GM18498 (cell line): ENCODE measurements at regions not wholly inside any gene's neighbourhood (a gene's known extent, or its start where the extent isn't known, plus 50 kb on each side); places are given as distances from the start of the nearest gene placed in this dataset.

Experiments
- ATAC-seq: cut with Tn5 transposase; IDR thresholded peaks from one replicate; pipeline ENCODE4 v1.9.1; 2021; ENCODE audit warnings: mild to moderate bottlenecking, moderate library complexity; ENCODE audit not compliant: unreplicated experiment

DNA sequence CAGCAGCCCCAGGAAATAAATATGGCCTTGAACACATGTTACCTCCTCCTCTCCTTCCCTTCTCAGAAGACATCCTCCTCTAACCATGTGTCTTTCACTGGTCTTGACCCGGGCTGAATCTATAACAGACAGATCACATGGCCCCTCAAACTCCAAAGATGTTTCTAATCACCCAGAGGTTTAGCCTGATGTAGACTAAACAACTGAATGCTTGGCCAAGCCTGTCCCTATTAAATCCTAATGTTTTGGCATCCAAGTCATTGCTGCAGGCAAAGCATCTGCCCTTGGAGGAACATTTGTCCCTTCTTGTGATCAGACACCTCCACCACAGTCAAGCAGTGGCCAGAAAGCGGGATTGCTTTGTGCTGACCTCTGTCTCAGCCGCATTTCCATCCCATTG, 65.5 kb downstream of the ANKRD60 start:
- ATAC-seq: no peak

DNA sequence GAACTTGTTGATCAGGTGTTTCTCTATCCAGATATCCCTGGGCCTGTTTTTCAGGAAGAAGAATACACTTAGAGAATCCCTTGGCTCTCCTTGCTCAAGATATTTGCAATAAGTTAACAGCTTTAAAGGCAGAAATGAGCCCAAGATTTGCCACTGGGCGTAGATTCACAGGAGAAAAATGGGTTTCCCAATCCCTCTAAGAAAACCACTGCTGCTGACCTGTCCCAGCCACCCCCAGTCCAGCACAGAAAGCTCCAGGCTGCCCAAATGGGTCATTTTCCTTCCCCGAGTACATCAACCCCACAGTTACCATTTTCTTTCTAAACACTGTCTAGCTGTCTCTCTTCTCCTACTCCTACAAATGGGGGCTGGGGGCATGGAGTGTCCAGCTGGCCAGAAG, 67.3 kb downstream of the ANKRD60 start:
- no peak for ATAC-seq

DNA sequence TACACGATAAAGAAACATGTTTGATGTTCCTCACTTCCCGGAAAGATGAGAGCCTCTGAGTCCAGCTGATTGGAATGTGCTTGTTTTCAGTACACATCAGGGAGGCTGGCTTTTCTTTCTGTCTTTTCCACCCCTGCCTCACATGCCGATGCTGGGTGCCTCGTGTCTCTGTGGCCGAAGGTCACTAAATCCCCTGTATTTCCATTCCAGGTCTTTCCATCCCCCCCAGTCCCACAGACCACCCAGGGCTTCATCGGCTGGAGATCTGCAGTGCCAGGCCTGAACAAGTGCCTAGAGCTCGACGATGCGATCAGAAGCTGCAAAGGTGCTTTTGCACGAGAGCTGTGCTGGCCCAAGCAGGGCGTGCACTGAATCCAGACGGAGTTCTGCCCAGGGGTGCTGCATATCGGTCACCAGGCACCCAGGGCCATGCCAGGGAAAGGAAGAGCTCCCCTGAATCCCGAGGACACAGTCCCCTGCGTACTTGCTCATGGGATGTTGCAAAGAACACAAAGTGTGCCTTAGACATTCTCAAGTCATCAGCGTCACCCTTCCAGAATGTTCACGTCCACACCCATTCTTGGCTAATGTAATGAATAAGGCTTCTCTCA, 67.9 kb downstream of the ANKRD60 start:
- no peak for ATAC-seq

DNA sequence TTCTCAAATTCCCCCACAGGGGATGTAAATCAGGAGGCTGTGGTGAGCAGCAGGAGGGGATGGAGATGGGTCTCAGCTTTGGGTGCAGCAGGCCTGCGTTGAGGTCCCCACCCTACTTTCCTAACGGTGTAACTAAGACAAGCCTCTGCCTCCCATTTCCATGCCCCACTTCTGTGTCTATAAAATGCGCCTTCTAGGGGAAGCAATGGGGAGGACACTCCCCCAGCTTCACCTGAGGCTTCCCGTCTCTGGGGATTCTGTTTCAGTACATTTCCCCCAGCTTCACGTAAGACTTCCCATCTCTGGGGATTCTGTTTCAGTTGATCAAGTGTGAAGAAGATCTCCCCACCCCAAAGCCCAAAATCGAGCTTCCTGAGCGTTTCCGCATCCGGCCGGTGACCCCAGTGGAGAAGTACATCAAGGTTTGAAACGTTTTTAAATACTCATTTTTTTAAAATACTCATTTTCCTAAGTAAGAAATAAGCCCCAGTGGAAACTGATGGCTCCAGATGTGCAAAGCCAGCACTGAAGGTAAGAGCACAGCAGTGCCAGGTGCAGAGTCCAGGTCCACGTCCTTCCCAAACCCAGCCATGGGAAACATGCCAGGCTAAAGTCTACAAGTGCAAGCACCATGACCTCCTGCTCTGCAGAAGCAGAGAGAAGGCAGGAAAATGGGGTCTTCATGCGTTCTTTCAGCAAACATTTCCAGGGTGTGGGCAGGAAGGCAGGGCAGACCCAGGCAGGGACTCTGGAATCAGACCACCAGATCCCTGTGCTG, 73.1 kb downstream of the ANKRD60 start:
- ATAC-seq: no peak

DNA sequence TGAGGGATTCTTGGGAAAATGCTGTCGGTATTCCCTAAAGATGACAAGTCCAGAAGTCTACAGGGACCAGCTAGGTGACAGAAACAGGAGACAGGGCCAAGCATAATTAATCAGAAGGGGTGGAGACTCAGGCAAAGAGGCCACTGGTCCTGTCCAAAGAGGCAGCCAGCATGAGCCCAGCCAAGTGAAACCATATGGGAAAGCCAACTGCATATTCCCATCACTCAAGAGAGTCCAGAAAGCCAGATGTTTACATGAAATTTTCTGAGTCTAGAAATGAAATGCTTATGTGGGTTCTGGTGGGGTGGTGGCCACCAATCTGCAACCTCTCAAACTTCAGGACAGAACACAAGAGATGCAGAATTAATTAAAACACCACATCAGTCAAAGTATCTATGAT, 74.3 kb downstream of the ANKRD60 start:
- no peak for ATAC-seq

DNA sequence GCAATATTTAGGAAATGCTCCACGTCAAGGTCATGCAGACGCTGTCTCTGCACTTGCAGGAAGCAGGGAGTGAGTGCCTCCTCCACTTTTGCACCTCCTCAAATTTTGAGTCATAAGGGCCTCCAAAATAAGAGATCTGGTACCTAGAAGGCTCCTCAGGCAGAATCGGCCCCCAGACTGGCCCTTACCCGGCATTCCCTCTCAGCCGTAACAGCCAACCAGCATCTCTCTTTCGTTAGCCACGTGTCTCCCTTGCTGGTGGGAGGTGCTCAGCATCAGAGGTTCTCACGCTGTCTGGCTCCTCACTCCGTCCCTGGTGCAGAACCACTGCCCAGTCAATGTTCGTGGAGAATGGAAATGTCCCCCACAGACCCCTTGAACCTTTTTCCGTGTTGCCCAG, 75.3 kb downstream of the ANKRD60 start:
- no peak for ATAC-seq

DNA sequence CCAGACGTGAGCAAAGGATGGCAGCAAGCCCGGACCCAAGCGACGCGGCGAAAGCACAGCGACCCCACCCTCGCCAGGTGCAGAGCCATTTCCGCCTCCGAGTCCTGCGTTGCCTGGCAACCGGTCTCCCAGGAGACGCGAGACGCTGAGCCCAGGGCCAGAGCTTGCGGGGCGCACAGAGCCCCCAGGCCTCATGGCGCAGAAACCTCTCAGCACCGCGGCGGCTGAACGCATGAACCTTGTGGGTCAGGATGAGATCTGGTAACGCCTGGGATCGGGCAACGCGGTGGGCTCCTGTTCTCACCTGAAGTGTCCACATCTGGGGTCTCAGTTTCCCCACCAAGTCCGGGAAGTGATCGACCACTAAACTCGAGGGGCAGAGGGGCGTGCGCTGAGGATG, 77.7 kb downstream of the ANKRD60 start:
- ATAC-seq: no peak

DNA sequence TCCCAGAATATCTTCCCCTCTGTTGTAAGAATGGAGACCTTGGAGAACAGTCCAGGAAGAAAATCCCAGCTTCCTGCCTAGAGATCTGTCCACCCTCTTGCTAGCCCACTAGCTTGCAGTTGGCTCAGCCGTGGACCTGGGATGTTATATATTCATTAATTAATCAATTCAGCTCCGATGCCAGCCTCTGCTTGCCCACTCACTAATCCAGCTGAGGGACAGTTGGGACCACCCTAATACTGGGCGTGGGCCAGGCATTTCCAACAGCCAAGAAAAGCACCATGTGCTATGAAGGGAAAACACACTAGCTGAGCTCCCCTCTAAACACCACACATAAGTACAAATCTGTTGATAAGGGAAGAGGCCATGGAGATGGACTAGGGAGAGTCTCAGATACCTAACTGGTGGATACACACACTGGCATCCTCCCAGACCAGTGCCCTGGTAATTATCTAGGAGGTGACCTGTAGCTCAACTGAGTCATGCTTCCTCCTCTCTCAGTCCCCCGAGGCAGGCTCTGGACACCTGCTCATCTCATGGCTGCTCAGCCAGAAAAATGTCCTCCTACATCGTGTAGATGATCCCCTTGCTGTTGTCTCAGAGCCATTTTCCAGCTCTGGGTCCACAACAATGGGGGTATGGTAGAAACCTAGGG, 78.9 kb downstream of the ANKRD60 start:
- no peak for ATAC-seq

DNA sequence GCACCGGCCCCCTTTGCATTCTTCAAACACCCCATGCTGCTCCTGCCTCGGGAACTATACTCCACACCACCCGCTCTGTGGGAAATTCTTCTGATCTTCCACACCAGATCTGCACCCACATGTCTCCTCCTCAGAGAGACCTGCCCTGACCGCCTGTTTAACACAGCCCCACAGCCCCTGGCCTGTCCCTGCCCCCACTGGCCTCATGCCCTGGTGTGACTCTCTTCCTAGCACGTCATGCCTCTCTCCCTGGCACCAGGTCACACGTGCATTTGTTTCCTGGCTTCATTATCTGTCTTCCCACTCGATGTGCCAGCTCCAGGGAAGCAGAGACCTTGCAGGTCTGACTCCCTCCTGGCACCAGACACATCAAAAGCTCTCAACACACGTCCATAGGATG, 79.6 kb downstream of the ANKRD60 start:
- ATAC-seq: no peak

DNA sequence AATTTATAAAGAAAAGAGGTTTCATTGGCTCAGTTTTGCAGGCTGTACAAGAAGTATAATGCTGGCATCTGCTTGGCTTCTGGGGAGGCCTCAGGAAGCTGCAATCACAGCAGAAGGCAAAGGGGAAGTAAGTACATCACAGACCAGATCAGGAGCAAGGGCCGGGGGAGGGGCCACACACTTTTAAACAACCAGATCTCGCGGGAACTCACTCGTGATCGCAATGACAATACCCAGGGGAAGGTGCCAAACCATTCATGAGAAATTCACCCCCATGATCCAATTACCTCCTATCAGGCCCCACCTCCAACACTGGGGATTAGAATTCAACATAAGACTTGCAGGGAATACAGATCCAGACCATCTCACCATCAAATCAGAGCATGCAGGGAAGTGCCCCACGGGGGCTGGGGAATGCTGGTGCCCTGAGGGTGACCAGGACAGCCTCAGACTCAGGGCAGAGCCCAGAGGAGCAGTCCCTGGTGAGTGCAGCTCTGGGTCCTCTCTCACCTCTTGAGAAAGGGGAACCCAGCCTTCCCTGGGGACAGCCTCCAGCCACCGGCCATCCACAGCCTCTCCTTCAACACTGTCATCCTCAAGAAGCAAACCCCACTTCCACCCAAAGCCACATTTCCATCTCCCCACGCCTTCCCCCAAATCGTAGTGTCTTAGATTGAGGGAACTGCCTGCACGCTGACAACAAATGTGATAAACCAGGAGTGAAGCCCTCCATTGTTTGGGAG, 80.7 kb downstream of the ANKRD60 start:
- no peak for ATAC-seq

DNA sequence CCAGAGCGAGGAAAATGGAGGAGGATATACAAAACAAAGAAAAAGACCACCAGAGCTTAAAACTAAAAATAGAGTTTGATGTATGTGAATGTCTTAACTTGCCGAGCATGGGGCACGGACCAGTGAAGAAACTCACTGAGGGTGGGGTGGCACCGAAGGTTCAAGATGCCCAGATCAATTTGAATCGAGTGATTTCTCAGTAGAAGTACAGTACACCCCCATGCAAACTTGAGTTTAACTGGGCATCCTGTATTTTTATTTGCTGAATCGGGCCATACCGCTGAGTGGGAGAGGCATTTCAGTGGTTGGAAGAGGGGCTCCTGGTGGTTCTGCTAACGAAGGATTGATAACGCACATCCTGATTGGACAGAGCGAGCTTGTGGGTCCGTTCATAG, 81.7 kb downstream of the ANKRD60 start:
- ATAC-seq: no peak

DNA sequence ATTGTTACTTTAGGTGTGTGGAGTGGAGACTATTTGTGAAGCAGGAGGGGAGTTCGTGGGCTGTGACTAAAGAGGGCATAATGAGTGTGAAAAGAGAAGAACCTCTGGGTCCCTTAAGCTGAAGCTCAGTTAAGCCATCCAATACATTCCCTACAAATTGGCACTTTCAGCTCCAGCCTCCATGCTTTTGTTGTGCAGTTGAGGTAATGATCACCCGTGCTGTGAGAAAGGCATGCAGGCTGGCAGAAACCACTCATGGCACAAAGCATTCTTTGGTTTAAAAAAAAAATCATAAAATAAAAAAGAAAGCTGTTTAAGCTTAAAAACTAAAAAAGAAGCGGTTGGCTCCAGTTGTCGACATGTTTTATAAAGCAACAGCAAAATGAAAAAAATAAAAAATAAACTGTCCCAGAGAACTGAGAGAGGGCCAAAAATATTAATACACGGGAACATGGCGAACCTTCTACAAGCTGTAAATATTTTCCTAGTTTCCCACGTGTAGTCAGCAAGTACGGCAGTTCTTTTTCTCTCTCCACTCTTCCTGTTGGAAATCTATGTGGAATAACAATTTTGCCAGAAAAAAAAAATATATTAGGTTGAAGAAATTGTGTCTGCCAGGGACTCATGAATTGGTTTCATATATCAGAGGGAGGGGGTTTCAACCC, 82.2 kb downstream of the ANKRD60 start:
- ATAC-seq: no peak

DNA sequence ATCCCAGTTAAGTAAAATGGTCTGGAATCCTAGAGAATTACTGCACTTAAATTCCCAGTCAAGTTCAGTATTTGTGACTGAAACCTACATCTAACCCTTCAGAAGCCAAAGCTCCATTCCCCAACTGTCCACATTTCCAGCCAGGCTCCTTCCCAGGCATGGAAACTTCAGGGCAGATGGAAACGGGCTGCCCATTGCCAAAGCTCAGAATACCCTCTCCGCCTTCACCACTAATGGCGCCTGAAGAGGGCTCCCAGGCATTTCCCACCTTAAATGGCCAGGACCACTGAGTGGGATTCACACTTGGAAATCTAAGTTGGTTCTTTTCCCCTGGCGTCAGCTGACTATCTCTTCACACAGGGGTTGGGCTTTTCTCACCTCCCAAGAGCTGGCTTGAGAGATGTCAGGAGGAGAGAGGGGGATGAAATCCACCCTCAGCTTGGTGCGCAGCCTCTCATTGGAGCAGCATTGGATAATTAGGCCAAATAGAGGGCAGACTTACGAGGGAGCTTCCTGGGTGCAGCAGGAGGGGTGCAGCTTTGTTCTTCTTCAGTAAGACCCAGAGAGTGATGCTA, 82.9 kb downstream of the ANKRD60 start:
- ATAC-seq: no peak

DNA sequence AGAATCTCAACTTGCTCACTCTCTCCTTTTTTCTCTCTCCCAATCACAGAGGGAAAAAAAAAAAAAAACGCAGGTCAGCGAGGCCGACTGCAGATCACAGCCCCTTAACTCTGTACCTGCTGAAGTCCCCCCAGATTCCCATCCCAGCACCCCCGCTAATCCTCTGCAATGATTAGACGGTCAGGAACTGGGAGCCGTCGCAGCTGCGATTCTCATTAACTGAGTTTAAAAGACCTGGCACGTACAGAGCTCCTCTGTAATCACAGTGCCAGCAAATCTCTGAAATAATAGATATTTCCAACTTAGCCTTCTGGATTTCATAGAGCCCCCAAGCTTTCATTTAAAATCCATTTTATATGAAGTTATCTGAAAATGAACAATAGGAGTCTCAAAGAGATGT, 84.4 kb downstream of the ANKRD60 start:
- ATAC-seq: no peak

DNA sequence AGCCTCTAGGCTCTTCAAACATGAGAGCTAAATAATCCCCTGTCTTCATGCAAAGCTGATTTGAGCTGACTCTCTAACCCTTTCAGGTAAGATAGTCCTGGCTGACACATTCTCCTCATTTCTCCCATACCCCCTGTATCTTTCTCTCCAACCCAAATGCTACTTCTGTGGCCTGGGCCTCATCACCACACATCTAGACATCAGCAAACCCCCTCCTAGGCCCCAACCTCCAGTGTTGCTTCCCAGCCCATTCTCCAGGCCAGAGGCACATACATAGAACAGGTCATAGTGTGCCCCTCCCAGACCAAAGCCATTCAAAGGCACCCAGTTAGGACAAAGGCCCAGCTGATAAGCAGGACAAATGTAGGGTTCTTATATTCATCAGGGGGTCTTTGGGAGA, 84.9 kb downstream of the ANKRD60 start:
- ATAC-seq: no peak

DNA sequence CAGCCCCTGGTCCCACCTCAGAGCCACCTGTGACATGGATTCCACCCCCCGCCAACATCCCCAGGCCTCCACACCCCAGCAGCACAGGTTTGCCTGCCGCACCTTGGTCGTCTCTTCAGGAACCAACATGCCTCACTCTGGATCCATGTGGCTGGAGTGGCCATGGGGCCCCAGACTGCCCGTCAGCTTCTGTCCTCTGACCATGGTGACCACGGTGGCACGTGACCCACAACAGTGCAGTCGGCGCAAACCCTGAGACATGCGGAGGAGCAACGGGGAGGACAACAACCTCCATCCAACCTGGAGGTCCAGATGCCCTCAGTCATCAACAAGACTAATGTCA, 85.6 kb downstream of the ANKRD60 start:
- no peak for ATAC-seq

DNA sequence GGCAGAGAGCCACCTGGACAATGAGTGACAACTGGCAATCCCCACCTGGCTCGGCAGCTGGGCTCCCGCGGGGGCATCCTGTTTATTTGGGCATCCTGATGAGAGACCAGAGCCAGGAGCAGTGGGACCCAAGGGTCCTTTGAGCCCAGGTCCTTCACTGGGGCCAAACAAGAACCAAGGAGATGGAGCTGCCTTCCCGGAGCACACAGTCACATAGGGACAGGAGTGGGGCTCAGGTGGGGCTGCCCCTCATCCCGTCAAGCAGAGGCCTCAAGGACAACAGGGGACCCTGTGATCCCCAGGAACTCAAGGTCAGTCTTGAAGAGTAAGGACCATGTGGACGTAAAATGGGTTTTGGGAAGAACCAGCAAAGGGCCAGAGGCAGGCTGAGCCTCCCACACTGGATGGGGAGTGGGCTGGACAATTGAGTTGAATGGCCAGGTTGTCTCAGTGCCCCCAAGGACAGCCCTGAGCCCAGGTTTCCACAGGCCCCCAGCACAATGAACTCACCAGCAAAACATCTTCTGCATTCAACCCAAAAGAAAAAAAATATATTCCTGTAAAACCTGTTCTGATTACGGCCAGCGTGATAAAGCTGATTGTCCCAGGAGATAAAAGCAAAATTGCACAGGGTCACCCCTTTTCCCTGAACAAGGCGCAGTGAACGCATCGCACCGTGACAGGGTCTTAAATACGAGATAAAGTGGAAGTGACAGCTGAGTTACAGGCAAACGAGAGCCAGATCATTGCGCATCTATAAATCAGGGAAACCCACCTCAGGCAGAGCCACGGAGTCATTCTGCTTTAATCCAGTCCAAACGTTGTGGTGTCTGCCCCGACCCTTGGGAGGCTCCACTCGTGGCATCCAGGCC, 86.2 kb downstream of the ANKRD60 start:
- no peak for ATAC-seq

DNA sequence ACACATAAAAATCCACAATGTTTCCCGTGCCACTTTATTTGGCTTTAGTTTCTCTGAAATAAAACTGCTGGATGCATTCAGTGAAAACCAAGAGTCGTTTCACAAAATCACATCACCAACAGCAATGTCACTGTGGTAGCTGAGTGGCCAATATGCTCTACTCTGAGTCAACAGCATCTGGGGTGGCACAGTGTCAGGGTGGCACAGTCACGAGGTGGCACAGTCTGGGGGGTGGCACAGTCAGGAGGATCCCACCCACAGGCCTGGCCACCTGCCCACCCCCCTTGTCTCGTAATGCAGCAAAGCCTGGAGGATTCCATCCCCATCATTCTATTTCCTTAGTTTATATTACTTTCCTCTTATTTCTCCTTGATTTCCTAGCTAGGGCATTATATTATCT, 87.0 kb downstream of the ANKRD60 start:
- ATAC-seq: no peak

DNA sequence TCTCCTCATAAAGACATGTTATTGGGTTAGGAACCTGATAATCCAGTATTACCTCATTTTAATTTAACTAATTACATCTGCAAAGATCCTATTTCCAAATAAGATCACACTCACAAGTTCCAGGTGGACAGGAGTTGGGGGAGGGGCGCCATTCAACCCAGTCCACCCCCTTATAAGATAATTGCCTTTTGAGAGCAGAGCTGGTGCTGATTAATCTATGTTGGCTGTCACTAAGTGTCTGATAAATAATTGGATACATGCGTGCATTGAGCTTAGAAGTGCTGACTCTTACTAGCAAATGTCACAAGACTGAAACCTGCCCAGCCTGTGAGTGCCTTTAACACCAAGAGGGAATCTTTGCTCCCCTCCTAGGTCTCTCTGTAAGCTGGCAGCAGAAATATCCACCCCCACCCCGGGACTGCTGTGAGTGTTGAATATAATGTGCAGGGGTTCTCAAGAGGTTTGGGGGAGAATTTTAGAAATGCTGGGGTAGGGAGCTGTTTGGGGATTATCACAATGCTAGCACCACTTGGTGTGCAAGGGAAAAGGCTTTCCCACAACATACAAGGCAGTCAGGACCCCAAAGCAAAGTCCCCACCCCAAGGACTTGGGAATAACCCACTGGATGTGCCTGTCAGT, 87.5 kb downstream of the ANKRD60 start:
- no peak for ATAC-seq
